GM21723 (cell line): ENCODE measurements at regions not wholly inside any gene's neighbourhood (a gene's known extent, or its start where the extent isn't known, plus 50 kb on each side); places are given as distances from the start of the nearest gene placed in this dataset.
"Not testable (repeated sequence)": the region's sequence is repeated elsewhere in the genome, so short reads cannot be mapped to it uniquely, and the experiment has no call there.

Source experiments
- ATAC-seq: cut with Tn5 transposase; IDR thresholded peaks from one replicate; pipeline ENCODE4 v1.9.1; 2021; ENCODE audit warnings: mild to moderate bottlenecking, moderate library complexity; ENCODE audit not compliant: unreplicated experiment

DNA sequence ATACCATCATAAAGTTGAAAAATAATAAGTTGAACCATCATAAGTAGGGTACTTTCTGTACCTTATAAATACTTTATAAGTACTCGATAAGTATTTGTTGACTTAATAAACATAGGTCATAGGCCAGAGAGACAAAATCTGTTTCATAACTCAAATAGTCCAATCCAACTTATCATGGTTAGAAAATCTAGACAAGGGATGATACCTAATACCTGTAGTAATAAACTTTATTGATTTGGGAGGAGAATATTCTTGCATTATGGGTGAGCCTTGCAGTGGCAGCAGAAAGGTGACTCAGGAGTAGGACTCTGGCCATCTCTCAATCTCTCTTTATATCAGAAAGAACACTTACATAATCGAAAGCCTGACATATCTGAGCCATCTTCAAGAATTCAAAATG is 466.8 kb upstream of the GRIN3A start:
- ATAC-seq, result no peak

DNA sequence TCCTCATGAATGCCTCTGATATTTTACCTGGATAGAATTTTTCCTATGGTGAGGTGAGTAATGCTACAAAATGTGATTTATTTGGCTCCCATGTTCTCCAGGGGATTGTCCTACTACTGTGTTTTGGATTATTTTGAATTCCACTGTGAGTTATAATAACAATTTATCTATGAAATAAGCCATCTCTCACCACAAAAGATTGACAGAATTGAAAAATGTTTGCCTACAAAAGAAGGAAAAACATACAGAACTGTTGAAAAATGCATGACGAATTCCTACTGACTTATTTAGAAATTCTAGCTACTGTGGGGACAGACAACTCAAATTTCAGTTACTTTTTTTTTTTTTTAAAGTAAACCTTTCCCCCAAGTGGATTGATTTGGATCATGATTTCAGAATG is 463.7 kb upstream of the GRIN3A start:
- no peak for ATAC-seq

DNA sequence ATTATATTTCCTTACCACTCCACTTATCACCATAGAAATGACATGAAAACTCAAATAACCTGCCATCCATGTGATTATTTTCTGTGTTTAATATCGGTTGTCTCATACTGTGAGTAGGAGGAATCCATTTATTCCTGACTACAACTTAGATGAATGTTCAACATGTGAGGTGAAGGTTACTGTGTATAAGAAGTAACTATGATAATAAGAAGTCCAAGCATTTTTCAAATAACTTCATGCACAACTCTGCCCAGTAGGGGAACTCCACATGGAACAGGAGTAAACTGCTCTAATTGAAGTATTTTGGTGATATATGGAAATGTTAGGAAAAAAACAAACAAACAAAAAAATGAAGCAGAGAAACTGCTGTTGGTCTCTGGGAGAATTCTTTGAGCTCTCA is 447.5 kb upstream of the GRIN3A start:
- no peak for ATAC-seq

DNA sequence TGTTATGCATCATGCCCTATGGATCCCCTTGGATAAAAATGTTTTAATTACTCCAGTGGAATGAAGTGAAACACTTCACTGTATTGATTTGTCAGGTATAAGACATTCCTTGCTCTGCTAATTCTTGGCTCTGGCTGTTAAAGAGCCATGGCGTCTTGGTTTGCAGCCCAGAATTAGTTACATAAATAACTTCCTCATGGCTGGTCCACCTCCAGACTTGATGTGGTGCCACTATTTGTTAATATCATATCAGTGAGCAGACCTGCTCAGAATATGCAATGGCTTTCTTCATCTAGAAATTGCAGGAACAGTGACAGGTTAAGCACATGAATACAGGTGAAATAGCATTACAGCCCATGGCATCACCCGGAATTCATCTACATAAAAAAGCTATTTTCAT is 446.9 kb upstream of the GRIN3A start:
- no peak for ATAC-seq

DNA sequence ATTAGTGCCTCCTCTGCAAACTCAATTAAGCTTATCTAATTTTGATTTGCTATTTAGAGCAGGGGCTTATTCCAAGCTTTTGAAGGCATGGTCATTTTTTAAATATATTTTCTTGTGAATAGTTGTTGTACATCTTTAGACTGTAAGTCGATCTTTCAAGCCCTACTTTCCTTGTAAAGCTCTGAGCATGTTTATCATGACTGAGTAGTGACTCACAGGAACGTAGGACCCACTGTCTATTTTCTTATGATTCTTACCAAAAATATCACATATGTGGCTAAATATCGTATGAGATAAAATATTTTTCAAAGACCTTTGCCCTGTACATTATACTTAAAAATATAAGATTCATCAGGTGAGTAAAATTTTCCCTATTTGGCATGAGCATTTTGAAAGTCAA is 440.4 kb upstream of the GRIN3A start:
- no peak for ATAC-seq

DNA sequence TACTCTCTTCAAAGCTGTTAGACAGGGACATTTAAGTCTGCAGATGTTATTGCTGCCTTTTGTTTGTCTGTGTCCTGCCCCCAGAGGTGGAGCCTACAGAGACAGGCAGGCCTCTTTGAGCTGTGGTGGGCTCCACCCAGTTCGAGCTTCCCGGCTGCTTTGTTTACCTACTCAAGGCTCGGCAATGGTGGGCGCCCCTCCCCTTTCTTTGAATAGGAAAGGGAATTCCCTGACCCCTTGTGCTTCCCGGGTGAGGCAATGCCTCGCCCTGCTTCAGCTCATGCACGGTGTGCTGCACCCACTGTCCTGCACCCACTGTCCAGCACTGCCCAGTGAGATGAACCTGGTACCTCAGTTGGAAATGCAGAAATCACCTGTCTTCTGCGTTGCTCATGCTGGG is 435.8 kb upstream of the GRIN3A start:
- ATAC-seq, result not testable (repeated sequence)

DNA sequence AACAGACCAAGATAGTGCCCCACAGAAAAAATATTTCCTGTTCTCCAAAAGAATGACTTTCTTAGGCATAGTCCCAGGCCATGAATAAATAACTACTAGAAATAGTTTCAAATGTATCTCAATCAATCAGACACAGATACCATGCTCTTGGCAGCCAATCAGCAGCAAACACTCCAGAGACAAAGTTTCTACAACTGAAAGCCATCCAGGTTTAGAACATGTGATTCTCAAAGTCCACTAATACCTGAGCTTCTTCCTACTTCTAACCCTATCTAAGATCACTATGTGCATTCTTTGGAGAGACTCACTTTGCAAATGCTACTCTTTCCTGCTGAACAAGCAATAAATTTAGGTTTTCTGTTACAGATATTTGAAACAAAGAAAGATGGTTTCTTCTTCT is 425.8 kb upstream of the GRIN3A start:
- no peak for ATAC-seq

DNA sequence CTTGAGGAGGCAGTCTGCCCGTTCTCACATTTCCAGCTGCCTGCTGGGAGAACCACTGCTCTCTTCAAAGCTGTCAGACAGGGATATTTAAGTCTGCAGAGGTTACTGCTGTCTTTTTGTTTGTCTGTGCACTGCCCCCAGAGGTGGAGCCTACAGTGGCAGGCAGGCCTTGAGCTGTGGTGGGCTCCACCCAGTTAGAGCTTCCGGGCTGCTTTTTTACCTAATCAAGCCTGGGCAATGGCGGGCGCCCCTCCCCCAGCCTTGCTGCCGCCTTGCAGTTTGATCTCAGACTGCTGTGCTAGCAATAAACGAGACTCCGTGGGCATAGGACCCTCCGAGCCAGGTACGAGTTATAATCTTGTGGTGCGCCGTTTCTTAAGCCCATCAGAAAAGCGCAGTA is 414.6 kb upstream of the GRIN3A start:
- ATAC-seq, result not testable (repeated sequence)

DNA sequence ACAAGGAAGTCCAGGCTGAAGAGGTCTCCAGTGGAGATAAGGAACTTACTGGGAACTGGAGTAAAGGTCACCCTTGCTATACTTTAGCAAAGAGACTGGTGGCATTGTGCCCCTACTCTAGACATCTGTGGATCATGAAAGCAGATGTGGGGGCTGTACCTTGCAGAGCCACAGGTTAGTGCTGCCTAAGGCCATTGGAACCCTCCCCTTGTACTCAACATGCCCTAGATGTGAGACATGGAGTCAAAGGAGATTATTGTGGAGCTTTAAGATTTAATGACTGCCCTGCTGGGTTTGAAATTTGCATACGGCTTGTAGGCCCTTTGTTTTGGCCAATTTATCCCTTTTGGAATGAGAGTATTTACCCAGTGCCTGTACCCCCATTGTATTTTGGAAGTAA is 397.3 kb upstream of the GRIN3A start:
- ATAC-seq, result no peak

DNA sequence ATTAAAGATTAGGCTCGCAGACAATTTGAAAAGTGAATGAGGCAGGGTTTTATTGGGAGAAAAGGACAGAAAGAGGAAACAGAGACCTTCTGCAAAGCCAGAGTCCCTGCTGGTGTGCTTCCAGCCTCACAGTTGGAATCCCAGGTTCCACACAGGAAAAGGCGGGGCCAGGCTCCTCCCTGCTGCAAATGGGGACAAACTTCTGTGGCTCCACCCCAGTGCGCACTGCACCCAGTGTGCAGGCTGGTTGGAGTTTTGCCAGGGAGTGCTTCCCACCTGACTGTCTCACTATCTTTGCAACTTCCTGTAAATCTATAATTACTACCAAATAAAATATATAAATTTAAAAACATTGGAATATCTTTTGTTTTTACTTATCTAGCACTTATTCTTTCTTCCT is 386.0 kb upstream of the GRIN3A start:
- ATAC-seq, result no peak

DNA sequence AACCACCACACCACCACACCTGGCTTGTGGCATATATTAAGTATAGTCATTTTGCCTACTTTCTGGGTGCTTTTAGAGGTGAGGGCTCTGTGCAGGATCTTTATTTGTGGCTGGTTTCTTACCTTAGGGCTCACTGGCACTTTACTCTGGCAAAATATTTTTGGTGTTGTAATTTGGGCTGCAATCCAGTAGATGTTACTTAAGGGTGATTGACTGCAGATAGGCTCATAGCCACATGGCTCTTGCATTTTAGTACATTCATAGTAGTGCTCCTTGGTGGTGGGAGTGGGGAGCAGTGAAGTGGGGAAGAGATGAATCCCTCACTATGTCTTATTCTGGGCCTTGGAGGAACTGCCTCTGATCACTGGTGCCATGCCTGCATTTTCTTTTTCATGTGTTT is 376.1 kb upstream of the GRIN3A start:
- ATAC-seq, result no peak

DNA sequence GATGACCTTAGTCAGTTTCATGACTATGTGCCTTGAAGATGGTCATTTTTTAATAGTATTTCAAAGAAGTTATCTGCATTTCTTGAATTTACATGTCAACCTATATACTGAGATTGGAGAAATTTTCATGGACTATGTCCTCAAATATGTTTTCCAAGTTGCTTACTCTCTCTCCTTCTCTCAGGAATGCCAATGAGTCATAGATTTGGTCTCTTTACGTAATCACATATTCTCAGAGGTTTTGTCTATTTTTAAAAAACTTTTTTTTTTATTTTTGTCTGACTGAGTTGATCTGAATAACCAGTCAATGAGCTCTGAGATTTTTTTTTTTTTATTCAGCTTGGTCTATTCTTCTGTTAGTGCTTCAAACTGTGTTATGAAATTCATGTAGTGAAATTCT is 374.7 kb upstream of the GRIN3A start:
- no peak for ATAC-seq

DNA sequence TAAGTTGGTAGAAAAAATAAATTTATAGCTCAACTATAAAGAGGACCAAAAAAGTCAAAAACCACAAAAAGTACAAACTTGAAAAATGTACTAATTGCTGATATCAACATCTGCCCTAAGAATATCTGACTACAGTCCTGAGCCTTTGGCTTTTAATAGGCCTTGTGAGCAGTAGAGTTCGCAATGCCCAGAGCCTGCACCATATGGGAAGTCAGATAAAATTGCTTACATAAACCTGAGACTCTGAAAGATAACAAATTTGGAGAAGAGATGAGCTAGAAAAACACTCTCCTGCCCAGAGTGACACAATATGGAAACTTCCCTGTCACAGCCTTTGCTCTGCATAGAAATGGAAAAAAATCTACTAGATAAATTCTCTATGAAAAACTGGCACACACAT is 368.0 kb upstream of the GRIN3A start:
- no peak for ATAC-seq

DNA sequence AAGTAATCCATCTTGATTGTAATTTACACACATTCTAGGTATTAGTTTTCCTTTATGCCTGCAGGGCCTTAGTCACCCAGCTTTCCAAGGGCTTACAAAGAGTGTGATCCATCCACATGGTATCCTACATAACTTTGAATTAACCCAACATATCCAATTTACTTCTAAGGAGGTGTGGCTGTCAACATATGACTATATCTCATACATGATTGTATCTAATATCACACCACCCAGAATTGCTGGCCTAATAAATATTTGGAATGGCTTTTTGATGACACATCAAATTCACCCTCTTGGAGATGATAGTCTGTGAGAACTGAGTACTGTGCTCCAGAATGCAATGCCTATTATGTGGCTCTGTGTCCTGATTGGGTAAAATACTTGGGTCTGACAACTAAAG is 363.3 kb upstream of the GRIN3A start:
- ATAC-seq, result no peak

DNA sequence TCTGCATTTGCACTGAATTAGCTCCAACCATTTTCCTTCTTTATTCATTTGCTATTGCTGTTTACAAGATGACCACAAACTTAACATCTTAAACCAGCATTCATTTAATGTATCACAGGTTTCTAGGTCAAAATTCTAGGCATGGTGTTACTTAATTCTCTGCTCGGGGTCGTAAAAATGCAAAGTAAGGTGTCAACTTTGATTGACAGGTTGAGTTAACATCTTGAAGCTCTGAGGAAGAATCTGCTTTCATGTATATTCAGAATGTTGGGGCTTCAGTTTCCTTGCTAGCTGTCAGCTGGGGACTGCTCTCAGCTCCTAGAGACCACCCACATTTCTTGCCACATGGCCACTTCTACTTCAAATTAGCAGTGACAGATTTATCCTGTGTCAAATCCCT is 348.7 kb upstream of the GRIN3A start:
- ATAC-seq, result no peak

DNA sequence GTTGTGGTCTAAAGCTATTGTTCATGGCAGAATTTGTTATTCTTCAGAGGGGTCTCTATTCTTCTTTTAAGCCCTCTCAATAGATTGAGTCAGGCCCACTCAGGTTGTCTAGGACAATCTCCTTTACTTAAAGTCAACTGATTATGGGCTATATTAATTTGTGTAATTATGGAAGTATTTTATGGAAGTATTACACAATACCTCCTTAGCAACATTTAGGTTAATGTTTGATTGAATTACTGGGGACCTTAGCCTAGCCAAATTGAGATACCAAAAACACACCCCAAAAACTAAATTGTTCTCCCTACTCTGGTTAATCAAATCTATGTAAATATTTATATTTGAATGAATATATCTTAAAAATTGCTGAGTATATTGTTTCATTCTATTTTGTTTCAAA is 347.1 kb upstream of the GRIN3A start:
- ATAC-seq, result no peak

DNA sequence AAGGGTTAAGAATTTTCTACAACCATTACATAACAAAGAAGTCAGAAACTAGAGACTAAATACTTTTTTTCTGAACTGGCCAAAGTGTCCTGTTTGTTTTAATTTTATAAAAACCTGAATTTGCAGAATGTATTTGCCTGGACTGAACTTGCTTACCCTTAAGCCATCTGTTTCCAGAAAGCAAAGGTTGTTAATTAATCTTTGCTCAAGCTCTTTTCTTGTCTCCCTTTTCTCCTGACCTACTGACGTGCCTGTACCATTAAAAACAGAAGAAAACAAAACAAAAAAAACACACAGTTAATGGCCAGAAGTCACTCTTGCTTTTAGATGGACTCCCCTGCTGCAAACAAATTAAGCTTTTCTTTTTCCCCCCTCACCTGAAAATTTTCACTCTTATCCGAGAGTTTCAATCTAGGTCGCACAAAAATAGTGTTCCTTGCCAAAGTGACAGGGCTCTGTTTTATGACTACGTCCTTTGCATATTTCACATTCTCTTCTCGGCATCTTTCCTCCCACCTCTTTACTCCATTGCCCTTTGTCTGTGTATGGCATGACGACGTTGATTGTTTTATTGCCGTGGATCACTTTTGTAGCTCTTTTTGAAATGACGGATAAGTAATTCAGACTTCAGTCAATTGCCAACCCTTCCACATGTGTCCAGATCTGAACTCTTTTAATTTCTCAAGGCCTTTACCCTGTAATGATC is 333.8 kb upstream of the GRIN3A start:
- no peak for ATAC-seq

DNA sequence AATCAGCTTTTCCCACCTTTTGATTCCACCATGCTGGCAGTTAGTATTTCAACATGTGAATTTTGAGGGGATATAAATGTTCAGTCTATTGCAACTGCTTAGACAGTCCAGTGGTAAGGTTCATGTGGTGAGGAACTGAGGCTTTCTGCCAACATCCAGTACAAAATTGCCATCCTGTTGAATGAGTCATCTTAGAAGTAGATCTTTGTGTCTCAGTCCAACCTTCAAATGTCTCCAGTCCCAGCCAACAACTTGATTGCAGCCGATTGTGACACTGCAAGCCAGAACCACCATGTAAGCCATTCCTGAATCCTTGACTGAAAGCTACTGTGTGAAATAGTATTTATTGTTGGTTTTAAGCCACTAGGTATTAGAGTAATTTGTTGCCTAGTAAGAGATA is 331.5 kb upstream of the GRIN3A start:
- ATAC-seq, result no peak

DNA sequence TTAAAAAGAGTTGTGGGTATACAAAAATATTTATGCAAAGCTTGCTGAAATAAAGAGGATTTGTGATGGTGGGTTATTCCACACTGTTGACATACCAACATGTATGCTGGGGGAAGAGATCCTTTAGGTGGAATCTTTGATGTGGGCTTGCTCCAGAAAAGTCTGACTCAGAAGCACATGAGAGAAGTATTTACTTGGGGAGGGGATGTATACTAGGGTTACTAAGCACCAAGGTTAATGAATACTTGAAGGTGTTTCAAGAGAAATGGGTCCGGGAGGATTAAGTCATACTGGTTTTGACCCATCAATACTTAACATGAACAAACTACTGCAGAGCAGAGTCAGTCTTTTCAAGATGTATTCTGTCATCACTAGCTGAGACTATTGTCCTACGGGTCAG is 316.4 kb upstream of the GRIN3A start:
- ATAC-seq, result no peak

DNA sequence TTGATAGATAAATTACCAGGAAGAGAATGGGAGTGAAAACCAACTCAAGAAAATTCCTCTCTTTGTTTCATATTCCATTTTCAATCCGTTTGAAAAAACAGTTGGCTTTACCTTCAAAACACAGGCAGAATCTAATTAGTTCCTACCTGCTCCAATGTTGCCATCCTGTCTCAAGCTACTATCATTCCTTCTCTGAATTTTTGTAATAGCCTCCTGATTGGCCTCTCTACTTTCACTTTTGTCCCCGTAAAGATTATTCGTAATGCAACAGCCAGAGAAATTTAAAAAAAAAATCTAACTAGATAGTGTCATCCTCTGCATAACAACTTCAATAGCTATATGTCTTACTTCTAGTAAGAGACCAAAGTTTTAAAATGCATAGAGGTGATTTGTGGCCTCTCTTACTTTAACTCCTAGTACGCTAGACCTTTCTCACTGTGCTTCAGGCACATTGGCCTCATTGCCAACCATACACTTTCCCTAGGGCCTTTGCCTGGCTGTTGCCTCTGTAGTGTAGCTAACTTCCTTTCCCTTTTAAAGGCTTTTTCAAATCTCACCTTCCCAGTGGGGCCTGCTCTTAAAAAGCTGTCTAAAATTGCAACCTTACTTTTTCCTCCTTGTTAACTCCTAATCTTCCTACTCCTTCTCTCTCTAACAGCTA is 311.3 kb upstream of the GRIN3A start:
- ATAC-seq, result no peak

DNA sequence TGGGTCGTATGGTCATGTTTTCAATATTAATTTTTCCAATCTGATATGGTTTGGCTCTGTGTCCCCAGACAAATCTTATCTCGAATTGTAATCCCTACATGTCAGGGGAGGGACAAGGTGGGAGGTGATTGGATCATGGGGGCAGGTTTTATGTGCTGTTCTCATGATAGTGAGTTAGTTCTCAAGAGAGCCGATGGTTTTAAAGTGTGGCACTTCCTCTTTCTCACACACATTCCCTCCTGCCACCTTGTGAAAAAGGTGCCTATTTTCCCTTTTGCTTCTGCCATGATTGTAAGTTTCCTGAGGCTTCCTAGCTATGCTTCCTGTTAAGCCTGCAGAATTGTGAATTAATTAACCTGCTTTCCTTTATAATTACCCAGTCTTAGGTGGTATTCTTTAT is 309.1 kb upstream of the GRIN3A start:
- no peak for ATAC-seq

DNA sequence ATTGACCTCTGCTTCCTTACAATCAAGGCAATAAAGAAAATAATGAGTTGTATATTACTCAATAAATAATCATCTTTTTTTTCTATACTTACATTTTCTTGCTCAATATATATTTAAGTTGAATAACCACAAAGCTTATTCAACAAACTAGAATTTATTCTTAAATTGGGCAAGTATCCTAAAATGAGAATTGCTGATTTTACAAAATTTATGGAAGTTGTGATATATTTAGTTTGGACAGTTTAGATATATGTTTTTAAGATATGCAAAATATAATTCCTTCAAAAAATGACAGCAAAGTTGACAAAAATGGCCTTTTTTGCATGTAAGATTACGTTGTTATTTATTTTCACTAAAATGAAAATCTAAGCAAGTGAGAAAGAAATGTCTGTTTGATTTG is 305.7 kb upstream of the GRIN3A start:
- ATAC-seq, result no peak

DNA sequence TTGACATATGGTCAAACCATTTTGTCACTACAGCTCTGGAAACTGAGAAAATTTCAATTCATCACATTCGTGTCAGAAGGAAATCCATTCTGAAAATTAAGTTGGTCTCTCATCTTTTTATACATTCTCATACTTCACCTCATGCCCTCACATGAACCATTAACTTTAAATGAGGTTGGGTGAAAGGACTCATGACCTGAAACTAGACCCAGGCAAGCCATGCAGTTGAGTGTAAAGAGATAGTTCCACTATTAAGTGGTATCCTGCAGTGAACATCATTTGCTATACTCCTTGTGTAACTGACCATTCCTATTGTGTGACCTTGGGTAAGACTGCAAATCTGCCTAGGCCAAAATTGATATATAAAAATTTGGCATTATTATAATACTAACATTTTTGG is 299.6 kb upstream of the GRIN3A start:
- no peak for ATAC-seq
